HepG2 (cell line): ENCODE measurements at regions not wholly inside any gene's neighbourhood (a gene's known extent, or its start where the extent isn't known, plus 50 kb on each side); places are given as distances from the start of the nearest gene placed in this dataset.

Experiments
- AGO2 ChIP-seq: fragments of 200-400 bp; formaldehyde crosslinking; optimal IDR thresholded peaks from 2 replicates; pipeline ENCODE3; 2017; ENCODE audit warnings: mild to moderate bottlenecking, low read depth, low read length, moderate library complexity
- CTCF ChIP-seq: sonication (generic); formaldehyde crosslinking; IDR thresholded peaks from 2 replicates; pipeline ENCODE4 v1.5.0; 2020; ENCODE audit warnings: mild to moderate bottlenecking, missing genetic modification reagents, moderate library complexity
- SNAPC5 ChIP-seq: sonication (generic); formaldehyde crosslinking; IDR thresholded peaks from 2 replicates; pipeline ENCODE4 v1.8.1; 2023; ENCODE audit warnings: mild to moderate bottlenecking, missing genetic modification reagents, borderline replicate concordance
- ZNF124 ChIP-seq: sonication (generic); formaldehyde crosslinking; IDR thresholded peaks from 2 replicates; pipeline ENCODE4 v1.4.0; 2020; ENCODE audit warnings: missing genetic modification reagents
- ZNF232 ChIP-seq: sonication (generic); formaldehyde crosslinking; IDR thresholded peaks from 2 replicates; pipeline ENCODE4 v1.4.0; 2020; ENCODE audit warnings: missing genetic modification reagents, borderline replicate concordance
- ZNF350 ChIP-seq: sonication (generic); formaldehyde crosslinking; IDR thresholded peaks from 2 replicates; pipeline ENCODE4 v1.4.0; 2020; ENCODE audit warnings: mild to moderate bottlenecking, low read depth, missing genetic modification reagents, borderline replicate concordance
- ZNF552 ChIP-seq: sonication (generic); formaldehyde crosslinking; IDR thresholded peaks from 2 replicates; pipeline ENCODE4 v1.9.0; 2022; ENCODE audit warnings: missing genetic modification reagents, mild to moderate bottlenecking, borderline replicate concordance
- ZNF563 ChIP-seq: sonication (generic); formaldehyde crosslinking; IDR thresholded peaks from 2 replicates; pipeline ENCODE4 v1.8.0; 2022; ENCODE audit warnings: mild to moderate bottlenecking, moderate library complexity, missing genetic modification reagents
- TF ChIP-seq, protein P1 (sequence below): sonication (generic); formaldehyde crosslinking; IDR thresholded peaks from 2 replicates; pipeline ENCODE4 v1.4.0; 2020; ENCODE audit warnings: missing genetic modification reagents

DNA sequence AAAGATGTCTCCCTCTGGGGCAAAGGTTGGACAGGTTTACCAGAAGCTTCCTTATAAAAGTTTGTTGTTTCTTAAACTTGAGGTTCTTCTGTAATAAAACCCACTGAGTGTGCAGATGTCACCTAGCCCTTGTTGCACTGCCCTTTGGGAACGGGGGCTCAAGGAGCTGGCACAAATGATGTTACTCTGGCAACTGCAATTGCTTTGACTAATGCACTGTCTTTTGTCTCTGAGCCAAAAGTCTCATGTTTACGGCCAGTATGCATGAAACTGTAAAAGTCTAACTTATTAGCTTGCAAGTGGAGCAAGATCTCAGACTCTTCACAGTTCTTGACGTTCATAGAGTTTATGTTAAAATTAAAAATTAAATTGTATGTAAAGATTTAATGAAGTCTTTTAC, 655.7 kb downstream of the EPHA7 start:
- TF ChIP-seq SNAPC5 (CRISPR knock-in tag) (no peak), ZNF232 (CRISPR knock-in tag) (no peak), ZNF563 (CRISPR knock-in tag) (no peak), ZNF552 (CRISPR knock-in tag) (no peak), ZNF350 (CRISPR knock-in tag) (no peak), AGO2 (no peak), ZNF124 (CRISPR knock-in tag) (no peak), CTCF (CRISPR knock-in tag) (no peak)
- TF ChIP-seq, protein P1, sequence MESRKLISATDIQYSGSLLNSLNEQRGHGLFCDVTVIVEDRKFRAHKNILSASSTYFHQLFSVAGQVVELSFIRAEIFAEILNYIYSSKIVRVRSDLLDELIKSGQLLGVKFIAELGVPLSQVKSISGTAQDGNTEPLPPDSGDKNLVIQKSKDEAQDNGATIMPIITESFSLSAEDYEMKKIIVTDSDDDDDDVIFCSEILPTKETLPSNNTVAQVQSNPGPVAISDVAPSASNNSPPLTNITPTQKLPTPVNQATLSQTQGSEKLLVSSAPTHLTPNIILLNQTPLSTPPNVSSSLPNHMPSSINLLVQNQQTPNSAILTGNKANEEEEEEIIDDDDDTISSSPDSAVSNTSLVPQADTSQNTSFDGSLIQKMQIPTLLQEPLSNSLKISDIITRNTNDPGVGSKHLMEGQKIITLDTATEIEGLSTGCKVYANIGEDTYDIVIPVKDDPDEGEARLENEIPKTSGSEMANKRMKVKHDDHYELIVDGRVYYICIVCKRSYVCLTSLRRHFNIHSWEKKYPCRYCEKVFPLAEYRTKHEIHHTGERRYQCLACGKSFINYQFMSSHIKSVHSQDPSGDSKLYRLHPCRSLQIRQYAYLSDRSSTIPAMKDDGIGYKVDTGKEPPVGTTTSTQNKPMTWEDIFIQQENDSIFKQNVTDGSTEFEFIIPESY: no peak
